ENCODE measurements at regions not wholly inside any gene's neighbourhood (a gene's known extent, or its start where the extent isn't known, plus 50 kb on each side); places are given as distances from the start of the nearest gene placed in this dataset.

DNA sequence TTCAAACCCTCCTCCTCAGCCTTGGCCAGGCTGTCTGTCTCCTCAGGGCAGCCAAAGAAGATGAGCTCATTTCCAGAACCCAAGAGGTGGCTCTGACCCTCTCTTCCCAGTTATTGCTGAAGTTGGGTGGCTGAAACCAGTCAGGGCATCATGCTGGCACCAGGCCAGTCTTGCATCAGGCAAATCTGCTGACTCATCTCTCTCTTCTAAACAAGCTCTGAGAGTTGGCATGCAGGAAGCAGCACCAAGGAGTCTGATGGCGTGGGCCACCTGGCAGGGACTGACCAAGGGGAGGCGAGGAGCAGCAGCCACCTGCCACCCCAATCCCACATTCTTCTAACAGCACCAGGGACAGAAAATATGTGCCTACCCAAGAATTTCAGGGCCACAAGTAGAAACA lies 104.8 kb upstream of the ATP1A1 start:
- TF ChIP-seq POLR2A (IDR thresholded peaks at IDR 0.05) (no peak), EP300 (IDR thresholded peaks at IDR 0.05) (no peak)
- TF ChIP-seq, protein P1, sequence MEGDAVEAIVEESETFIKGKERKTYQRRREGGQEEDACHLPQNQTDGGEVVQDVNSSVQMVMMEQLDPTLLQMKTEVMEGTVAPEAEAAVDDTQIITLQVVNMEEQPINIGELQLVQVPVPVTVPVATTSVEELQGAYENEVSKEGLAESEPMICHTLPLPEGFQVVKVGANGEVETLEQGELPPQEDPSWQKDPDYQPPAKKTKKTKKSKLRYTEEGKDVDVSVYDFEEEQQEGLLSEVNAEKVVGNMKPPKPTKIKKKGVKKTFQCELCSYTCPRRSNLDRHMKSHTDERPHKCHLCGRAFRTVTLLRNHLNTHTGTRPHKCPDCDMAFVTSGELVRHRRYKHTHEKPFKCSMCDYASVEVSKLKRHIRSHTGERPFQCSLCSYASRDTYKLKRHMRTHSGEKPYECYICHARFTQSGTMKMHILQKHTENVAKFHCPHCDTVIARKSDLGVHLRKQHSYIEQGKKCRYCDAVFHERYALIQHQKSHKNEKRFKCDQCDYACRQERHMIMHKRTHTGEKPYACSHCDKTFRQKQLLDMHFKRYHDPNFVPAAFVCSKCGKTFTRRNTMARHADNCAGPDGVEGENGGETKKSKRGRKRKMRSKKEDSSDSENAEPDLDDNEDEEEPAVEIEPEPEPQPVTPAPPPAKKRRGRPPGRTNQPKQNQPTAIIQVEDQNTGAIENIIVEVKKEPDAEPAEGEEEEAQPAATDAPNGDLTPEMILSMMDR (IDR thresholded peaks at IDR 0.05): no peak
